PC-9 (cell line): ENCODE measurements at regions not wholly inside any gene's neighbourhood (a gene's known extent, or its start where the extent isn't known, plus 50 kb on each side); places are given as distances from the start of the nearest gene placed in this dataset.

Experiments
- BruUV-seq: library from RNA; stranded (reverse); fragments of 400-500 nt; replicated peaks from 2 replicates; lab custom pipeline; 2021; lab: Mats Ljungman, UMichigan
- CTCF ChIA-PET: fragments of 300-600 bp; sonication (Branson Sonifier 250); formaldehyde crosslinking; loops from one replicate; lab custom pipeline; 2022; ENCODE audit warnings: antibody characterized with exemption; lab: Charles Lee
- POLR2A ChIA-PET: fragments of 300-600 bp; sonication (Branson Sonifier 250); formaldehyde crosslinking; loops from one replicate; lab custom pipeline; 2022; ENCODE audit warnings: antibody characterized with exemption; ENCODE audit not compliant: unreplicated experiment; lab: Charles Lee
- DNase-seq, 2 experiments: peaks; one replicate each; pipeline versions ENCODE4 v3.0.0 to v3.0.0-alpha.2; 2015 to 2022; ENCODE audit warnings: mixed read lengths in 1 of 2
- H2AFZ ChIP-seq: fragments of 200-600 bp; sonication (generic); 2 replicates; pipeline ENCODE4 v1.8.1; 2017; ENCODE audit warnings: antibody characterized with exemption
- H3F3A ChIP-seq: fragments of 200-600 bp; sonication (generic); 2 replicates; pipeline ENCODE4 v1.8.1; 2017; ENCODE audit warnings: antibody characterized with exemption, mild to moderate bottlenecking, low read depth; ENCODE audit not compliant: insufficient read depth
- H3K27ac ChIP-seq: fragments of 200-600 bp; sonication (generic); 2 replicates; pipeline ENCODE4 v1.6.1; 2016; ENCODE audit warnings: mixed run types
- H3K27me3 ChIP-seq: fragments of 200-600 bp; sonication (generic); 2 replicates; pipeline ENCODE4 v1.6.1; 2016; ENCODE audit warnings: low read depth, mixed run types; ENCODE audit not compliant: insufficient read depth
- H3K36me3 ChIP-seq: fragments of 200-600 bp; sonication (generic); 2 replicates; pipeline ENCODE4 v1.6.1; 2016; ENCODE audit warnings: low read depth, mixed run types
- H3K4me1 ChIP-seq: fragments of 200-600 bp; sonication (generic); replicated peaks from 2 replicates; pipeline ENCODE4 v1.6.1; 2016; ENCODE audit warnings: mixed run types; ENCODE audit not compliant: insufficient read depth
- H3K4me2 ChIP-seq: fragments of 200-600 bp; sonication (generic); 2 replicates; pipeline ENCODE4 v1.6.1; 2017; ENCODE audit warnings: mixed run types
- H3K4me3 ChIP-seq: fragments of 200-600 bp; sonication (generic); 2 replicates; pipeline ENCODE4 v1.6.1; 2016; ENCODE audit warnings: mixed run types
- H3K79me2 ChIP-seq: fragments of 200-600 bp; sonication (generic); 2 replicates; pipeline ENCODE4 v1.6.1; 2017; ENCODE audit warnings: low read depth, mixed run types
- H3K9me2 ChIP-seq: fragments of 200-600 bp; sonication (generic); 2 replicates; pipeline ENCODE4 v1.8.1; 2017; ENCODE audit warnings: mild to moderate bottlenecking; ENCODE audit not compliant: insufficient read depth
- H3K9me3 ChIP-seq: fragments of 200-600 bp; sonication (generic); 2 replicates; pipeline ENCODE4 v1.8.1; 2016; ENCODE audit warnings: low read depth; ENCODE audit not compliant: insufficient read depth
- H4K20me1 ChIP-seq: fragments of 200-600 bp; sonication (generic); 2 replicates; pipeline ENCODE4 v1.8.1; 2017; ENCODE audit not compliant: insufficient read depth
- EZH2 ChIP-seq: fragments of 200-600 bp; sonication (generic); IDR thresholded peaks from 2 replicates; pipeline ENCODE4 v1.8.0; 2017; ENCODE audit warnings: antibody characterized with exemption, low read depth
- intact Hi-C: fragments of 100-400 bp; cut with micrococcal nuclease; formaldehyde crosslinking; loops from one replicate; pipeline ENCODE4 v1.10.0; 2022; ENCODE audit not compliant: unreplicated experiment
- TF ChIP-seq, protein P1 (sequence below): fragments of 200-600 bp; sonication (generic); conservative IDR thresholded peaks from 2 replicates; pipeline ENCODE4 v1.6.1; 2017; ENCODE audit warnings: mixed run types, antibody characterized with exemption, mild to moderate bottlenecking, moderate library complexity

- Histone ChIP-seq H3K36me3 (no peaks in the 10 kb centered on the region), H3K79me2 (no peaks in the 10 kb centered on the region), H3K4me1 (no peaks in the 10 kb centered on the region), H3K9me2 (no peaks in the 10 kb centered on the region; the same call in 1 of the 2 replicates), H3K27me3 (no peaks in the 10 kb centered on the region), H2AFZ (no peak overlapping the region), H3K4me3 (no peak overlapping the region), H3K27ac (no peak overlapping the region), H3F3A (no peaks in the 10 kb centered on the region), H4K20me1 (no peaks in the 10 kb centered on the region), H3K9me3 (no peaks in the 10 kb centered on the region; the same call in 1 of the 2 replicates), H3K4me2 (no peak overlapping the region)
- intact Hi-C loops, result no loop called here
- no peak for DNase-seq
- POLR2A ChIA-PET, result no interaction called here
- TF ChIP-seq EZH2, result no peak
- TF ChIP-seq, protein P1, sequence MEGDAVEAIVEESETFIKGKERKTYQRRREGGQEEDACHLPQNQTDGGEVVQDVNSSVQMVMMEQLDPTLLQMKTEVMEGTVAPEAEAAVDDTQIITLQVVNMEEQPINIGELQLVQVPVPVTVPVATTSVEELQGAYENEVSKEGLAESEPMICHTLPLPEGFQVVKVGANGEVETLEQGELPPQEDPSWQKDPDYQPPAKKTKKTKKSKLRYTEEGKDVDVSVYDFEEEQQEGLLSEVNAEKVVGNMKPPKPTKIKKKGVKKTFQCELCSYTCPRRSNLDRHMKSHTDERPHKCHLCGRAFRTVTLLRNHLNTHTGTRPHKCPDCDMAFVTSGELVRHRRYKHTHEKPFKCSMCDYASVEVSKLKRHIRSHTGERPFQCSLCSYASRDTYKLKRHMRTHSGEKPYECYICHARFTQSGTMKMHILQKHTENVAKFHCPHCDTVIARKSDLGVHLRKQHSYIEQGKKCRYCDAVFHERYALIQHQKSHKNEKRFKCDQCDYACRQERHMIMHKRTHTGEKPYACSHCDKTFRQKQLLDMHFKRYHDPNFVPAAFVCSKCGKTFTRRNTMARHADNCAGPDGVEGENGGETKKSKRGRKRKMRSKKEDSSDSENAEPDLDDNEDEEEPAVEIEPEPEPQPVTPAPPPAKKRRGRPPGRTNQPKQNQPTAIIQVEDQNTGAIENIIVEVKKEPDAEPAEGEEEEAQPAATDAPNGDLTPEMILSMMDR, result no peak
- no TSS peak for BruUV-seq
- CTCF ChIA-PET, result no interaction called here
These were observed 472.2 kb downstream of the PCDH7 start for GRCh38 chr4:31192341-31192740.

- CTCF ChIA-PET, result no interaction called here
- no peaks in the 10 kb centered on the region for H3K4me1 ChIP-seq
- no peak overlapping the region for H3K27ac ChIP-seq
- H3K27me3 ChIP-seq, result no peaks in the 10 kb centered on the region
- no peaks in the 10 kb centered on the region; the same call in 1 of the 2 replicates for H3K9me3 ChIP-seq
- no peaks in the 10 kb centered on the region for H3K36me3 ChIP-seq
- H3F3A ChIP-seq, result no peaks in the 10 kb centered on the region
- no peak overlapping the region for H3K4me2 ChIP-seq
- H3K79me2 ChIP-seq, result no peaks in the 10 kb centered on the region
- H3K9me2 ChIP-seq, result no peaks in the 10 kb centered on the region; the same call in 1 of the 2 replicates
- intact Hi-C loops, result no loop called here
- TF ChIP-seq, protein P1, result no peak
- no peak for TF ChIP-seq EZH2
- no peaks in the 10 kb centered on the region for H4K20me1 ChIP-seq
- no peak overlapping the region for H3K4me3 ChIP-seq
- no peak for DNase-seq
- H2AFZ ChIP-seq, result no peak overlapping the region
- POLR2A ChIA-PET, result interaction anchor here (0.5 kb wide), 1 partner anchor 404 kb away, joined by 5 read pairs; no protein-coding TSS in a partner anchor
- BruUV-seq, result no TSS peak
These were observed 473.4 kb downstream of the PCDH7 start for GRCh38 chr4:31193521-31193920.

- intact Hi-C loops, result no loop called here
These were observed 474.7 kb downstream of the PCDH7 start for GRCh38 chr4:31194823-31195222.

More at GRCh38 chr4:31194823-31195222, 474.7 kb downstream of the PCDH7 start:
- Histone ChIP-seq H3K9me2 (no peaks in the 10 kb centered on the region; the same call in 1 of the 2 replicates), H2AFZ (no peak overlapping the region), H3K4me2 (no peak overlapping the region), H3K27me3 (no peaks in the 10 kb centered on the region), H3K36me3 (no peaks in the 10 kb centered on the region), H3K27ac (no peak overlapping the region), H3F3A (no peaks in the 10 kb centered on the region), H3K9me3 (peaks cover 7% of the 10 kb centered on the region), H3K4me1 (no peaks in the 10 kb centered on the region), H3K79me2 (no peaks in the 10 kb centered on the region), H3K4me3 (no peak overlapping the region), H4K20me1 (no peaks in the 10 kb centered on the region)
- no peak for DNase-seq
- ChIA-PET CTCF (no interaction called here), POLR2A (no interaction called here)
- no peak for TF ChIP-seq EZH2
- TF ChIP-seq, protein P1, result no peak
- BruUV-seq, result no TSS peak
